Activated naive CD8-positive, alpha-beta T cell treated with anti-CD3 and anti-CD28 coated beads, Interleukin-2, amount 10 ng/mL, durations not matched to agents 7 days and 5 days (primary cell): ENCODE measurements at regions not wholly inside any gene's neighbourhood (a gene's known extent, or its start where the extent isn't known, plus 50 kb on each side); places are given as distances from the start of the nearest gene placed in this dataset.
"Not testable (repeated sequence)": the region's sequence is repeated elsewhere in the genome, so short reads cannot be mapped to it uniquely, and the experiment has no call there.

Source experiments
- ATAC-seq: fragments of 150-1000 bp; cut with Tn5 transposase; one replicate; pipeline ENCODE4 v1.10.0; 2021; ENCODE audit warnings: low read depth, moderate library complexity
- POLR2A ChIA-PET: fragments of 350-600 bp; sonication (Branson Sonifier 250); formaldehyde crosslinking; loops from one replicate; lab custom pipeline; 2021; ENCODE audit warnings: antibody characterized with exemption; lab: Charles Lee
- DNase-seq: peaks from one replicate; pipeline ENCODE4 v3.0.0; 2021
- H3K27ac Mint-ChIP-seq: one replicate; pipeline ENCODE4 v1.8.0; 2022; ENCODE audit warnings: mild to moderate bottlenecking, mixed read lengths
- H3K27me3 Mint-ChIP-seq: one replicate; pipeline ENCODE4 v1.8.0; 2022; ENCODE audit warnings: mild to moderate bottlenecking, moderate library complexity, mixed read lengths
- H3K36me3 Mint-ChIP-seq: one replicate; pipeline ENCODE4 v1.8.0; 2021; ENCODE audit warnings: mild to moderate bottlenecking, mixed read lengths
- H3K4me1 Mint-ChIP-seq: one replicate; pipeline ENCODE4 v1.8.0; 2021; ENCODE audit warnings: mixed read lengths
- H3K4me3 Mint-ChIP-seq: one replicate; pipeline ENCODE4 v1.8.0; 2022; ENCODE audit warnings: mild to moderate bottlenecking, moderate library complexity, mixed read lengths
- H3K9me3 Mint-ChIP-seq: one replicate; pipeline ENCODE4 v1.8.0; 2021; ENCODE audit warnings: mixed read lengths

DNA sequence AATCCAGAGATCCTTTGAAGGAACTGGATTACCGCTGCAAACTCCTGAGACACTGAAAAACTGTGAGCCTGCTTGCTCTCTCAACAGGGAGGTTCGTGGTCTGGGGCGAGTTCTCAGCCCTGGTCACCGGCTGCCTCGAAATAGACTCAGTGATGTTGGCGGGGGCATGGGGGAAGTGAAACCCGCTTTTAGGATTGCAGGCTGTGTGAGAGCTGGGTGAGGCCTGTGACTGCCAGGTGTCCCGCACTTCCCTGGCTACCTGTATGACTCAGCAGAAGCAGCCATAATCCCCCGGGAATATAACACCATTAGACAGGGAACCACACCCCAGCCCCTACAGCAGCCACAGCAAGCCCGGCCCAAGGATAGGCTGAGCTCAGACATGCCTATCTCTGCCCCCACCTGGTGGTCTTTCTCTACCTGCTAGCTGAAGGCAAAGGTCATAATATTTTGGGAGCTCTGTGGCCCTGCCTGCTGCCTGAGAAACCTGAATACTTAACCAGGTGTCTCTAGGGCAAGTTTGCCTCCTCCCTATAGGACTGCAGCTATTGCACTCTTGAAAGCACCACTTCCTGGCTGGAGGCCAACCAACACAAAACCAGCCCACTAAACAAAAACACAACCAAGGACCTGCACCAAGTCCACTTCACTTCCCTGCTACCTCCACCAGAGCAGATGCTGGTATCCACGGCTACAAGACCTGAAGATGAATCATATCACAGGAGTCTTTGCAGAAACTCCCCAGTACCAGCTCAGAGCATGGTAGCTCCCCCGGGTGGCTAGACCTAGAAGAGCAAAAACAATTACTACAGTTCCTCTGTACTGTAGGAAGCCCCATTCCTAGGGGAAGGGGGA is 202.0 kb downstream of the RRAGB start:
- no peak for ATAC-seq
- peaks cover 3% of the 10 kb centered on the region for H3K9me3 Mint-ChIP-seq
- H3K27me3 Mint-ChIP-seq: no peaks in the 10 kb centered on the region

GRCh38 chrX:55924574-55924973 is 207.0 kb downstream of the RRAGB start:
- DNase-seq (no peak), ATAC-seq (no peak)
- H3K9me3 Mint-ChIP-seq: peaks cover 2% of the 10 kb centered on the region
- POLR2A ChIA-PET: interaction anchor here (0.6 kb wide), 1 partner anchor 206 kb away, joined by 3 read pairs; no protein-coding TSS in a partner anchor
- no peak overlapping the region for H3K4me3 Mint-ChIP-seq
- no peaks in the 10 kb centered on the region for H3K27me3 Mint-ChIP-seq
- H3K36me3 Mint-ChIP-seq: peaks cover 1% of the 10 kb centered on the region
- no peaks in the 10 kb centered on the region for H3K4me1 Mint-ChIP-seq
- no peak overlapping the region for H3K27ac Mint-ChIP-seq

More for the DNA sequence above, 202.0 kb downstream of the RRAGB start:
- H3K27ac Mint-ChIP-seq: no peak overlapping the region
- no peaks in the 10 kb centered on the region for H3K4me1 Mint-ChIP-seq
- peaks cover 4% of the 10 kb centered on the region for H3K36me3 Mint-ChIP-seq
- POLR2A ChIA-PET: no interaction called here
- no peak for DNase-seq
- H3K4me3 Mint-ChIP-seq: no peak overlapping the region

GRCh38 chrX:55928529-55928928 is 211.0 kb downstream of the RRAGB start:
- H3K9me3 Mint-ChIP-seq, H3K36me3 Mint-ChIP-seq, H3K27me3 Mint-ChIP-seq, DNase-seq, H3K4me3 Mint-ChIP-seq, POLR2A ChIA-PET, H3K4me1 Mint-ChIP-seq, ATAC-seq, H3K27ac Mint-ChIP-seq: not testable (repeated sequence)
